Stimulated activated CD8-positive, alpha-beta memory T cell treated with anti-CD3 and anti-CD28 coated beads, Interleukin-15, amount 100 ng/mL, for 1 hour (primary cell): ENCODE measurements at regions not wholly inside any gene's neighbourhood (a gene's known extent, or its start where the extent isn't known, plus 50 kb on each side); places are given as distances from the start of the nearest gene placed in this dataset.

Source experiments
- DNase-seq: peaks from one replicate; pipeline ENCODE4 v3.0.0-alpha.2; 2020; ENCODE audit warnings: low read depth

- no peak for DNase-seq
Observed at GRCh38 chr1:4045397-4046010, 145.4 kb upstream of the C1orf174 start.

GRCh38 chr1:4046836-4047461 is 146.9 kb upstream of the C1orf174 start:
- no peak for DNase-seq

DNA sequence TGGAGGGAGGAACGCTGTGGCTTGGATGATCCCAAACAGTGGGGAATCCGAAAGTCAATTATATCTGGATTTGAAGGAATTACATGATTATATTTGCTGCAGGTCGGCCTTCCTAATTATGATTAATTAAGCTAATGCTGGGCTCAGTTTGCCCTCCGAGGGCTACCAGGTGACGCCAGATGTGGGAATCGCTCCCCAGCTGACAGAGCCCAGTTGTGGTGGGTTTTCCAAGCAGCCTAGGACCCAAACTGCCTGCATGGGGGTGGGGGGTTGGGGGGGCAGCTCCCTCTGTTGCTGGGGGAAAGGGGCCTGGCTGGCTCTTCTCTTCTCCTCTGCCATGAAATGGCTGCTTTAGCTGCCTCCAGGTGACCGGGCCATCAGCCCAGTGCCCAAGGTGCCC is 147.6 kb upstream of the C1orf174 start:
- no peak for DNase-seq

- no peak for DNase-seq
Observed at GRCh38 chr1:4048076-4048475, 148.0 kb upstream of the C1orf174 start.

- no peak for DNase-seq
Observed at GRCh38 chr1:4048921-4049320, 148.8 kb upstream of the C1orf174 start.

- DNase-seq = no peak
Observed at GRCh38 chr1:4050998-4051397, 150.9 kb upstream of the C1orf174 start.

- no peak for DNase-seq
Observed at GRCh38 chr1:4052657-4053056, 152.6 kb upstream of the C1orf174 start.

DNA sequence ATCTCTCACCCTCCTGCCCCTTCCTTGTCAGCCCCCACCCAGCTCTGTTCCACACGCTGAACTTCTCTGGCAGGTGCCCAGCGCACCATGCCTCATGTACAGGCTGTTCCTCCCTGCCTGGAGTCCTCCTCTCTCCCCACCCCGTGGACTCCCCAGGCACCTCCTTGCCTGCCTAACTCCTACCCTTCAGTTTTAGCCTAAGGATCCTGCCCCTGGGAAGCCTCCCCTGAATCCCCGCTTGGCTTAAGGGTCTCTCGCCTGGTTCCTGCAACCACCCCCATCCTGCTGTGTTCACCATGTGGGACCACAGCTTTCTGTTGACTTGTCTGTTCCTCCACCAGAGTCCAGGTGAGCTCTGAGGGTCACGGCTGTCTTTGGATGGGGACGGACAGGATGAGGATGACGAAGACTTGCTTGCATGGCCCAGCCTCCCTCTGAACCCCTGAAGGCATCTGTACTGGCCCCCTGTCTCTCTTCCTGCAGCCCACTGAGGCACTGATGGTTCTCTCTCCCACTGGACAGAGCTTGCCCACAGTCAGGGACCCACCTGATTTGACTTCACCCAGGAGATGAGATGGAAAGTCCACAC is 153.2 kb upstream of the C1orf174 start:
- no peak for DNase-seq

DNA sequence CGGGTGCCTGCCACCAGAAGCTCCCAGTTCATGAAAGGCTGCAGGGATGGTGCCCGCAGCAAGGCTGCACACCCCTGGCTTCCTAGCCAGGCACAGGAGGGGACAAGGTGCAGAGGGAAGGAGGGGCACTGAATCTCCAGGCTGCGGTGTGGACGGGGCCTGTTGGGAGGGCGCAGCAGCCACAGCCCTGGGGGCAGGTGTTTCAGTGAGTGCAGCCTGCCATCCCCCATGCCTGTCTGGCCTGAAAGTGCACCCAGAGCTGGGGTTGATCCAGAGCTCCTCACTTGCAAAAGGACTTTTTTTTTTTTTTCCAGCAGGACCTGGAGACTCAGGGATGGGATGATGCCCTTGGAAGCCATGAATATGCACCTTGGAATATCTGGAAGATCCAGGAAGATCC is 153.7 kb upstream of the C1orf174 start:
- no peak for DNase-seq

DNA sequence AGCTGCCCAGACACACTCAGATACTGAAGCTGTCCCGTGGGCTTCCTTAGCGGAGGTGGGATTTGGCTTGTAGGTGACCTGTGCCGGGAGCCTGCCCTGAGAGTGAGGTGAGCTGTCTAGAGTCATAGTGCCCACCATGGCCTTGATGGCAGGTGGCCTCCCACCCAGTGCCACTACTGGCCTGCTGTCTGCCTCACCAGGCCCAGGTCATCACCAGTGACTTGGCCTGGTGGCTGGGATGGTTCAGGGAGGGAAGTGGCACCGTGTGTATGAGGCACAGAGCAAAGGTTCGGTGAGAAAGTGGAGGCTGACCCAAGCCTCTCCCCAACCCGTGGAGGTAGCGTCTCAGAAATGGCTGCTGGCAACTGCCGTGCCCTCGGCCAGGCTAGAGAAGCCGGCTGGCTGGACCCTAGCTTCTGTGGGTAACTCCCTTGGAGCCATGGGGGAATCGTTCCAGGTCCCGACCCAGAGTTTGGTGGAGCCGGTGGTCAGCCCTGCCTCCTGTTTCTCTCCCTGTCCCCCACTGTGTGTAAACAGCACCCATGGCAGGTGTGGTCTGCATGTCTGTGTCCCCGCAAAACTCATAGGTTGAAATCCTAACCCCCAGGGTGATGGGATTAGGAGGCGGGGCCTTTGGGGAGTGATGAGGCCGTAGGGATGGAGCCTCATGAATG is 155.4 kb upstream of the C1orf174 start:
- no peak for DNase-seq

DNA sequence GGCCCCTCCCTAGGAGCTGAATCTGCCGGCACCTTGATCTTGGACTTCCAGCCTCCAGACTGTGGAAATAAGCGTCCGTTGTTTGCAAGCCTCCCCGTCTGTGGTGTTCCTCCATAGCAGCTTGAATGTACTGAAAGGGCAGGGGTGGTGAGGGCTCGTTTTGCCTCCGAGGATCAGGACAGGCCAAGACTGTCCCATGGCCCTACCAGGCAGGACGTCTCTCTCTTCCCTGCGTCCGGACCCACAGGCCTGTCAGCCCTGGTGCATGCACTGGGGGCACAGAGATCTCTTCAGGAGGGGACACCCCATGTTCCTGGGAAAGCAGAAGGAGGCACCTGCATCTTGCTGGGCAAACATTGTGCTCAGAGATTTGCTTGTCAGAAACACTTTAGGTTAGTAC is 156.3 kb upstream of the C1orf174 start:
- no peak for DNase-seq

- no peak for DNase-seq
Observed at GRCh38 chr1:4056989-4057388, 156.9 kb upstream of the C1orf174 start.

DNA sequence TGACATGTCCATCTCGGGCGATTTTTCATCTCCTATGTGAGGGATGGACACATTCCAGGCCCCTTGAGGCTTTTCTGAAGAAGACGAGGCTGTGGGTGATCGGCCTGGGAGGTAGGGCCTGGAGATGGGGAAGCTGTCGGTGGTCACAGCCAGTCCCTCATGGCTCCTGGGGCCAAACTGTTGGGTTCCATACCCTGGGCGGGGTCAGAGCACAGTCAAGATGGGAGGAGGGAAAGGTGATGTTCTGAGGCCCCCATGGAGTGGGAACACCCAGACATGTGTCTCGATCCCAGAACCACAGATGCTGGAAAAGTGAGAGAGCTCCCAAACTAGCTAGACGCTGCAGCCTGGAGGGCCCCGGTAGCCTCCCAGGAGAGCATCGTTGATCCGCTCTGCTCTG is 157.5 kb upstream of the C1orf174 start:
- no peak for DNase-seq

DNA sequence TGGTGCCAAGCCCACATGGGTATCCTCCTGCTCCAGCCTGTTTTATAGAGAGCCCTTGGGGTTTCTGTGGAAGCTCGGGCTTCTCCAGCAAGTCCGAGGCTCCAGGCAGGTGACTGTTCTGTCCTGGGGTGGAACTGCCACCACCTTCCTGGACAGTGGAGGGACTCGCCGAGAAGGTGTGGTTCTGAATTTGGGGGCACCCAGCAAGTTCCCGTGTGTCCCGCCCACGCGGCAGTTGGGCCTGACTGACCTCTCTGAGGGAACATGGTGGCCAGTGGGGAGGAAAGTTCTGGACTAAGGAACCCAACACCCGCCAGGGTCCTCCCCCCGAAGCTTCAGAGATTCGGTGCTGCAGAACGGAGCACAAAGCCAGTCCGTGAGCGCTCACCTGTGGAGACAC is 158.1 kb upstream of the C1orf174 start:
- no peak for DNase-seq

GRCh38 chr1:4058706-4059105 is 158.6 kb upstream of the C1orf174 start:
- no peak for DNase-seq

DNA sequence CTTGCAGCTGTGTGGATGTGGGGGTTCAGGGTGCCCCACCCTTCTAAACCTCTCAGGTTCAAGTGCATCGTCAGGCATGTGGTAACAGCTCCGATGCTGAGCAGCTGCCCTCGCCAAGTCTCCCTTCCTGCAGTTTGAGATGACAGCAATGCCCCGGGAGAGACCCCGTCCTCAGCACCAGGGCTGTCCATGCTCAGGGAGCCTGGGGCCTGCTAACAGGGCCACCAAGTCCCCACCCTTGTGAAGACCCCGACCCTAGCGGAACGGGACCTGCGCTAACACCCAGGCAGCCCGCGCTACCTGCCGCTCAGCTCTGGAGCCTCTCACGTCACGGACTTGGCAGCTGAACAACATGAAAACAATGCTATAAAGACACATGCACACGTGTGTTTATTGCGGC is 159.2 kb upstream of the C1orf174 start:
- no peak for DNase-seq

DNA sequence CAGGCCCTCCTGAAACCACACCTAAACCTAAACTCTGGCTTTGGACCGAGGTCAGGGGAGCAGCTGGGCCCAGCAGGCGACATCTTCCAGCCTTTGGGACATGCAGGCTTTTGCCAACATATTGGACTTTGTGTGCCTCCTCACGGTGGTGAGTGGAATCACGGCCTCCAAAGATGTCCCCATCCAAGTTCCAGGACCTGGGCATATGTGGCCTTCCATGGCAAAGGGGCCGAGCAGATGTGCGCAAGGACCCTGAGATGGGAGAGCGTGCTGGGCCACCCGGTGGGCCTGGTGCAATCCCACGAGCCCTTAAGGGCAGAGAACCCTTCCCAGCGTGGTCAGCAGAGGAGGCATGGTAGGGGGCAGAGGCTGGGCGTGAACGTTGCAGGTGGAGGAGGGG is 160.8 kb upstream of the C1orf174 start:
- no peak for DNase-seq

- DNase-seq = no peak
Observed at GRCh38 chr1:4061521-4062031, 161.5 kb upstream of the C1orf174 start.

GRCh38 chr1:4062041-4062440 is 162.0 kb upstream of the C1orf174 start:
- no peak for DNase-seq

DNA sequence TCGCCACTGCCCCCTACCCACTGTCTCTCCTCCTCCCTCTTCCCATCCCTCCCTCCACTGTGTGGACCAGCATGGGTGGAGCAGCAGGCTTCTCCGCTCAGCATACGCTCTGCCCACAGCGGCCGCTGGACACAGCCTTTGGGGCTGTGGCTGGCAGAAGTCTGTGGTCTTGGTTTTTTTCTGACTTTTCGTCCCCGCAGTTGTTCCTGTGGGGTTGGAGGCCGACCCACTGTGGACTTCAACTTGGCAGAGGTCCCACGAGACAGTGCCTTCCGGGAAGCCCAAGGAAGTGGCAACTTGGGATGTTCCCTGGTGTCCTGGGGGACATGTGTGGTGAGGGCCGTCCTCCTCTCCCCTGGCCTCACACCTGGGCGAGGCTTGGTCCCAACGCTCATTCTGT is 162.5 kb upstream of the C1orf174 start:
- no peak for DNase-seq

DNA sequence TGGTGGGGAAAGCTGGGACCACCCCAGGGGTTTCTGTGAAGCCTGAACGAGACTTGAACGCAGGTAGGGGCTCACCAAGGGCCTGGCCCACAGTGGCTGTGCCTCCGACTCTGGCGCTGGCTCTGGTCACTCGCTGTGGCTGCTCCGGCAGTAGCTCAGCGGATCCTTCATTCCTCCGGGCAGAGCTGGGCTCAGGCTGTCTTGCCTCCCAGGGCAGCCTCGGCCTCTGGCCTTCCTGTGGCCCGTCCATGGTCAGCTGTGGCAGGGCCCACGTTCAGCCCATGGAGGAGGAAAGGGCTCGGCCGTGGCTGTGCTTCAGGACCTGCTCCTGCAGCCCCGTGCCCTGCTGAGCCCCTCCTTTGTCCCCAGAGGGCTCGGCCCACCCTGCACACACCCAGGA is 162.9 kb upstream of the C1orf174 start:
- DNase-seq = no peak

DNA sequence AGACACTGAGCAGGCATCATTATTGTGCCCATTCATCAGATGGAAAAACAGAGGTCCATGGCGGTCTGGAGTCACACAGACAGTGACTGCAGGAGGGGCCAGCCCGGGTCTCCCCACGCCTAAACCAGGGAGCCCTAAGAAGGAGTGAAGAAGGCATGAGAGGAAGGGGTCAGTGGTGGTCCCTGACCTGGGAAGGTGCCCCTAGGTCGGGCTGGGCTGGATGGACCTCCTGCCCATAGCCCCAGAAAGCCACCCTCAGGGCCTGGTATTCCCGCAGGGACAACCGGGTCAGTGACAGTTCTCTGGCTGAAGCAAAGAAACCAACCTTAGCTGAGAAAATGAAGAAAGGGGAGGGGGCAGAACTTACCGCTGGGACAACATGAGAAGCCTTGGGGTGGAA is 163.4 kb upstream of the C1orf174 start:
- DNase-seq = no peak
